ENCODE measurements at regions not wholly inside any gene's neighbourhood (a gene's known extent, or its start where the extent isn't known, plus 50 kb on each side); places are given as distances from the start of the nearest gene placed in this dataset.

DNA sequence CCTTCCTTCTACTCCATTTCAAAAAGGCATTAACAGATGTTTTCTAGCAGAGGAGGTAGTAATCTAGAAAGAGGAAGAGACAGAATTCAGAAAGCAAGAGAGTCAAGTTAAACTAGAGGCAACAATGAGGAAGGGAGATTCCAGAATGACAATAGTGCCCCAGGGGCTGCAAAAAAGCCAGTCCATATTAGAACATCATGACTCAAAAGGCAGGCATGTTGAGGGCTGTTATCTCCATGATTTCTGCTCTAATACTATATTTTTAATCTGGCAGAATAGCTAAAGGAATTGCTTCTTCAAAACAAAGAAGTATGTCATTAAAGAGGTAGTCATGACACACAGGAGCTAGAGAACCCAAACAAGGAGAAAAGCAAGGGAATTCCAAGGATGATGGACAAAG, 599.6 kb downstream of the INHBA start (continued):
- TF ChIP-seq, protein P1, sequence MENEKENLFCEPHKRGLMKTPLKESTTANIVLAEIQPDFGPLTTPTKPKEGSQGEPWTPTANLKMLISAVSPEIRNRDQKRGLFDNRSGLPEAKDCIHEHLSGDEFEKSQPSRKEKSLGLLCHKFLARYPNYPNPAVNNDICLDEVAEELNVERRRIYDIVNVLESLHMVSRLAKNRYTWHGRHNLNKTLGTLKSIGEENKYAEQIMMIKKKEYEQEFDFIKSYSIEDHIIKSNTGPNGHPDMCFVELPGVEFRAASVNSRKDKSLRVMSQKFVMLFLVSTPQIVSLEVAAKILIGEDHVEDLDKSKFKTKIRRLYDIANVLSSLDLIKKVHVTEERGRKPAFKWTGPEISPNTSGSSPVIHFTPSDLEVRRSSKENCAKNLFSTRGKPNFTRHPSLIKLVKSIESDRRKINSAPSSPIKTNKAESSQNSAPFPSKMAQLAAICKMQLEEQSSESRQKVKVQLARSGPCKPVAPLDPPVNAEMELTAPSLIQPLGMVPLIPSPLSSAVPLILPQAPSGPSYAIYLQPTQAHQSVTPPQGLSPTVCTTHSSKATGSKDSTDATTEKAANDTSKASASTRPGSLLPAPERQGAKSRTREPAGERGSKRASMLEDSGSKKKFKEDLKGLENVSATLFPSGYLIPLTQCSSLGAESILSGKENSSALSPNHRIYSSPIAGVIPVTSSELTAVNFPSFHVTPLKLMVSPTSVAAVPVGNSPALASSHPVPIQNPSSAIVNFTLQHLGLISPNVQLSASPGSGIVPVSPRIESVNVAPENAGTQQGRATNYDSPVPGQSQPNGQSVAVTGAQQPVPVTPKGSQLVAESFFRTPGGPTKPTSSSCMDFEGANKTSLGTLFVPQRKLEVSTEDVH (IDR thresholded peaks at IDR 0.05; ENCODE audit: low read depth, partially characterized antibody) = no peak
- TF ChIP-seq, protein P2, sequence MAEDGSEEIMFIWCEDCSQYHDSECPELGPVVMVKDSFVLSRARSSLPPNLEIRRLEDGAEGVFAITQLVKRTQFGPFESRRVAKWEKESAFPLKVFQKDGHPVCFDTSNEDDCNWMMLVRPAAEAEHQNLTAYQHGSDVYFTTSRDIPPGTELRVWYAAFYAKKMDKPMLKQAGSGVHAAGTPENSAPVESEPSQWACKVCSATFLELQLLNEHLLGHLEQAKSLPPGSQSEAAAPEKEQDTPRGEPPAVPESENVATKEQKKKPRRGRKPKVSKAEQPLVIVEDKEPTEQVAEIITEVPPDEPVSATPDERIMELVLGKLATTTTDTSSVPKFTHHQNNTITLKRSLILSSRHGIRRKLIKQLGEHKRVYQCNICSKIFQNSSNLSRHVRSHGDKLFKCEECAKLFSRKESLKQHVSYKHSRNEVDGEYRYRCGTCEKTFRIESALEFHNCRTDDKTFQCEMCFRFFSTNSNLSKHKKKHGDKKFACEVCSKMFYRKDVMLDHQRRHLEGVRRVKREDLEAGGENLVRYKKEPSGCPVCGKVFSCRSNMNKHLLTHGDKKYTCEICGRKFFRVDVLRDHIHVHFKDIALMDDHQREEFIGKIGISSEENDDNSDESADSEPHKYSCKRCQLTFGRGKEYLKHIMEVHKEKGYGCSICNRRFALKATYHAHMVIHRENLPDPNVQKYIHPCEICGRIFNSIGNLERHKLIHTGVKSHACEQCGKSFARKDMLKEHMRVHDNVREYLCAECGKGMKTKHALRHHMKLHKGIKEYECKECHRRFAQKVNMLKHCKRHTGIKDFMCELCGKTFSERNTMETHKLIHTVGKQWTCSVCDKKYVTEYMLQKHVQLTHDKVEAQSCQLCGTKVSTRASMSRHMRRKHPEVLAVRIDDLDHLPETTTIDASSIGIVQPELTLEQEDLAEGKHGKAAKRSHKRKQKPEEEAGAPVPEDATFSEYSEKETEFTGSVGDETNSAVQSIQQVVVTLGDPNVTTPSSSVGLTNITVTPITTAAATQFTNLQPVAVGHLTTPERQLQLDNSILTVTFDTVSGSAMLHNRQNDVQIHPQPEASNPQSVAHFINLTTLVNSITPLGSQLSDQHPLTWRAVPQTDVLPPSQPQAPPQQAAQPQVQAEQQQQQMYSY (CRISPR knock-in tag; IDR thresholded peaks at IDR 0.05) = no peak
- TF ChIP-seq, protein P3, sequence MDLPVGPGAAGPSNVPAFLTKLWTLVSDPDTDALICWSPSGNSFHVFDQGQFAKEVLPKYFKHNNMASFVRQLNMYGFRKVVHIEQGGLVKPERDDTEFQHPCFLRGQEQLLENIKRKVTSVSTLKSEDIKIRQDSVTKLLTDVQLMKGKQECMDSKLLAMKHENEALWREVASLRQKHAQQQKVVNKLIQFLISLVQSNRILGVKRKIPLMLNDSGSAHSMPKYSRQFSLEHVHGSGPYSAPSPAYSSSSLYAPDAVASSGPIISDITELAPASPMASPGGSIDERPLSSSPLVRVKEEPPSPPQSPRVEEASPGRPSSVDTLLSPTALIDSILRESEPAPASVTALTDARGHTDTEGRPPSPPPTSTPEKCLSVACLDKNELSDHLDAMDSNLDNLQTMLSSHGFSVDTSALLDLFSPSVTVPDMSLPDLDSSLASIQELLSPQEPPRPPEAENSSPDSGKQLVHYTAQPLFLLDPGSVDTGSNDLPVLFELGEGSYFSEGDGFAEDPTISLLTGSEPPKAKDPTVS (IDR thresholded peaks at IDR 0.05; ENCODE audit: low read depth, low read length) = no peak
- no peak for TF ChIP-seq ZNF207 (IDR thresholded peaks at IDR 0.05; ENCODE audit: borderline replicate concordance)
- no peak for TF ChIP-seq STAT3 (IDR thresholded peaks at IDR 0.05; ENCODE audit: low read depth, low read length)
- TF ChIP-seq NR2C2 (IDR thresholded peaks at IDR 0.05; ENCODE audit: borderline replicate concordance, control insufficient read depth, insufficient read length, low read depth) = no peak
- TF ChIP-seq BACH1 (IDR thresholded peaks at IDR 0.05; ENCODE audit: borderline replicate concordance) = no peak
- TF ChIP-seq NR2C1 (IDR thresholded peaks at IDR 0.05) = no peak
- TF ChIP-seq SIX5 (IDR thresholded peaks at IDR 0.05; ENCODE audit: low read depth, low read length, severe bottlenecking) = no peak
- TF ChIP-seq, protein P4, sequence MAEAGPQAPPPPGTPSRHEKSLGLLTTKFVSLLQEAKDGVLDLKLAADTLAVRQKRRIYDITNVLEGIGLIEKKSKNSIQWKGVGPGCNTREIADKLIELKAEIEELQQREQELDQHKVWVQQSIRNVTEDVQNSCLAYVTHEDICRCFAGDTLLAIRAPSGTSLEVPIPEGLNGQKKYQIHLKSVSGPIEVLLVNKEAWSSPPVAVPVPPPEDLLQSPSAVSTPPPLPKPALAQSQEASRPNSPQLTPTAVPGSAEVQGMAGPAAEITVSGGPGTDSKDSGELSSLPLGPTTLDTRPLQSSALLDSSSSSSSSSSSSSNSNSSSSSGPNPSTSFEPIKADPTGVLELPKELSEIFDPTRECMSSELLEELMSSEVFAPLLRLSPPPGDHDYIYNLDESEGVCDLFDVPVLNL (IDR thresholded peaks at IDR 0.05; ENCODE audit: low read depth, low read length) = no peak
- TF ChIP-seq, protein P5, sequence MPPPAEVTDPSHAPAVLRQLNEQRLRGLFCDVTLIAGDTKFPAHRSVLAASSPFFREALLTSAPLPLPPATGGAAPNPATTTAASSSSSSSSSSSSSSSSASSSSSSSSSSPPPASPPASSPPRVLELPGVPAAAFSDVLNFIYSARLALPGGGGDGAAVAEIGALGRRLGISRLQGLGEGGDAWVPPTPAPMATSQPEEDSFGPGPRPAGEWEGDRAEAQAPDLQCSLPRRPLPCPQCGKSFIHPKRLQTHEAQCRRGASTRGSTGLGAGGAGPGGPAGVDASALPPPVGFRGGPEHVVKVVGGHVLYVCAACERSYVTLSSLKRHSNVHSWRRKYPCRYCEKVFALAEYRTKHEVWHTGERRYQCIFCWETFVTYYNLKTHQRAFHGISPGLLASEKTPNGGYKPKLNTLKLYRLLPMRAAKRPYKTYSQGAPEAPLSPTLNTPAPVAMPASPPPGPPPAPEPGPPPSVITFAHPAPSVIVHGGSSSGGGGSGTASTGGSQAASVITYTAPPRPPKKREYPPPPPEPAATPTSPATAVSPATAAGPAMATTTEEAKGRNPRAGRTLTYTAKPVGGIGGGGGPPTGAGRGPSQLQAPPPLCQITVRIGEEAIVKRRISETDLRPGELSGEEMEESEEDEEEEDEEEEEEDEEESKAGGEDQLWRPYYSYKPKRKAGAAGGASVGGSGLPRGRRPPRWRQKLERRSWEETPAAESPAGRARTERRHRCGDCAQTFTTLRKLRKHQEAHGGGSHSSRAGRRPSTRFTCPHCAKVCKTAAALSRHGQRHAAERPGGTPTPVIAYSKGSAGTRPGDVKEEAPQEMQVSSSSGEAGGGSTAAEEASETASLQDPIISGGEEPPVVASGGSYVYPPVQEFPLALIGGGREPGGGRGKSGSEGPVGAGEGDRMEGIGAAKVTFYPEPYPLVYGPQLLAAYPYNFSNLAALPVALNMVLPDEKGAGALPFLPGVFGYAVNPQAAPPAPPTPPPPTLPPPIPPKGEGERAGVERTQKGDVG (CRISPR knock-in tag; IDR thresholded peaks at IDR 0.05) = no peak
- no peak for TF ChIP-seq SMAD1 (IDR thresholded peaks at IDR 0.05; ENCODE audit: low read depth, partially characterized antibody)
- TF ChIP-seq ZNF274 (IDR thresholded peaks at IDR 0.05; ENCODE audit: insufficient read depth, insufficient read length) = no peak
- TF ChIP-seq, protein P6, sequence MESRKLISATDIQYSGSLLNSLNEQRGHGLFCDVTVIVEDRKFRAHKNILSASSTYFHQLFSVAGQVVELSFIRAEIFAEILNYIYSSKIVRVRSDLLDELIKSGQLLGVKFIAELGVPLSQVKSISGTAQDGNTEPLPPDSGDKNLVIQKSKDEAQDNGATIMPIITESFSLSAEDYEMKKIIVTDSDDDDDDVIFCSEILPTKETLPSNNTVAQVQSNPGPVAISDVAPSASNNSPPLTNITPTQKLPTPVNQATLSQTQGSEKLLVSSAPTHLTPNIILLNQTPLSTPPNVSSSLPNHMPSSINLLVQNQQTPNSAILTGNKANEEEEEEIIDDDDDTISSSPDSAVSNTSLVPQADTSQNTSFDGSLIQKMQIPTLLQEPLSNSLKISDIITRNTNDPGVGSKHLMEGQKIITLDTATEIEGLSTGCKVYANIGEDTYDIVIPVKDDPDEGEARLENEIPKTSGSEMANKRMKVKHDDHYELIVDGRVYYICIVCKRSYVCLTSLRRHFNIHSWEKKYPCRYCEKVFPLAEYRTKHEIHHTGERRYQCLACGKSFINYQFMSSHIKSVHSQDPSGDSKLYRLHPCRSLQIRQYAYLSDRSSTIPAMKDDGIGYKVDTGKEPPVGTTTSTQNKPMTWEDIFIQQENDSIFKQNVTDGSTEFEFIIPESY (IDR thresholded peaks at IDR 0.05) = no peak

Measured in GM12878 (cell line).